ENCODE measurements at regions not wholly inside any gene's neighbourhood (a gene's known extent, or its start where the extent isn't known, plus 50 kb on each side); places are given as distances from the start of the nearest gene placed in this dataset.

DNA sequence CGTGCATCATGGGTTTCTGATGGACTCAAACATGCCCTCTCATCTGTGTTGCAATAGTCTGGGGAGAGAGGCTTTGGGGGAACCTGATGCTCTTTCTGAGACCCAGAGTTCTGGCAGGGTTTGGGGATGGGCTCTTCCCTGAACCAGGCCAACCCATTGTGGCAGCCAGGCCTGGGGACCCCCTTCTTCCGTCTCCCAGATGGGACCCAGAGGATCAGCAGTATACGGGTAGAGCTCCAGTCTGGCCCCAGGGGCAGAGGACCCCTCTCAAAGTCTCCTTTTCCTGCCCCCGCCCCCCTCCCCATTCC lies 333.7 kb downstream of the DYSF start:
- DNase-seq: no peak

GRCh38 chr2:71786291-71787107 lies 333.1 kb downstream of the DYSF start:
- no peak for DNase-seq

- DNase-seq: no peak
Measured at GRCh38 chr2:71785516-71785981, 332.2 kb downstream of the DYSF start.

DNA sequence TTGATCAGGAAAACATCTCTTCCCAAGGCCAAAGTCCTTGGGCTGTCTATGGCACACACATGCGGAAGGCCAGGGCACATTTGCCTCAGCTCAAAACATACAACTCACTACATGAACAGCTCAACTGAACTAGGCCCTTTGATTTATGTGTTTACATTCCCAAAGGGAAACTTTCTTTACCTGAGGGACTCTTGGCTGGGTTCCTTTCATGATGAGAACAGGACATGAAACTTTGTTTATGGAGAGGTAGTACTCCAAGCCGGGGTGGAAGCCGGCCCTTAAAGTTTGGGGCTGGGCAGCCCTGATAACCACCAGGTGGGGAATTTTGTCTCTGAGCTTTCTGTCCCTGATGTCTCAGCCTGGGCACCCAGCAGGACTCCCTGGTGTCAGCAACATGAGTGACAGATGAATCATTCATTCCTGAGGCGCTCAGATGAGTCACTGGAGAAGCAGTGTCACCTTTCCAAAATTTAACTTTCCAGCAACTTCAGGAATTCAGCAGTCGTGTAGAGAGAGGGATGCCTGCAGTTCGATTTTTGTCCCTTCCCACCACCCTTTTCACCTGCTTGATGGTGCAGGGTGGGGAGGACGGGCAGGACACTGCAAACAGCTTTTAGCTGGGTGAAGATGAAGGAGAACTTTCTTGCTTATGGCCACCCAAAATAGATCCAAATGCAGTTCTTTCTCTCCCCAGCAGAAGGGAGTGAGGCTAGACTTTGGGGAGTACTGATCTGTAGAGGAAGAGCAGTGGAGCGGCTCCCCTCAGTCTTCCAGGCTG lies 331.6 kb downstream of the DYSF start:
- DNase-seq: no peak

DNA sequence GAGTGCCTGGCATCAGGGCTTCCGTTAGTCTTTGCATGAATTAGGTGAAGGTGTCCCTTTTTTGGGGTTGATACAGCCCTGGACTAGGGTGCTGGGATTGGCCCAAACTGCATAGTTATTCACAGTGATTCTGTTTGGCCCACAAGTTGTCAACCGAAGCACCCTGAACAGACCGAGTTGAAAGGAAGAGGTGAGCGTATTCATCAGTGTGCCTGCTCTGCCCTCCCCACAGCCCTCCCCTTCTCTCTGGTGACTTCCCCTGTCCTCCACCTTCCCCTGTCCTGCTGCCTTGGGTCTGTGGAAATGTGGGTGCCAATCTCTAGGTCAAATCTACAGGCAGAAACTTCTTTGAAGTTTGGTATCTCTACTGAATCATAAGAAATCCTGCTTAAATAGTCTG lies 330.5 kb downstream of the DYSF start:
- DNase-seq: no peak

DNA sequence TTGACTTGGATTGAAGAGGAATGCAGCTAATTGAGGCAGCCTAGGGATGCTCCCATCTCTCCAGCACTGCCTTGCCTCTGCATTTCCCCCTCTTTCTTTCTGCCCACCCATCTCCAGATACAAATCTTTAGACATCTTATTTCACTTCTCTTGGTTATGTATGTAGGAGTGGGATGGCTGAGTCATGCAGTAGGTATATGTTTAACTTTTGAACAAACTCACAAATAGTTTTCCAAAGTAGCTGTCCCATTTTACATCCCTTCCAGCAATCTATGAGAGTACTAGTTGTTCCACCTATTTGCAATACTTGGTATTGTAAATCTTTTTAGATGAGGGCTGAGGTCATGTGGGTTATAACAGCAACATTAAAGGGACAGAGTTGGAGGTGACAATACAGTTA lies 329.9 kb downstream of the DYSF start:
- no peak for DNase-seq

GRCh38 chr2:71782323-71782722 lies 329.0 kb downstream of the DYSF start:
- no peak for DNase-seq

- DNase-seq: no peak
Measured at GRCh38 chr2:71781695-71782228, 328.4 kb downstream of the DYSF start.

DNA sequence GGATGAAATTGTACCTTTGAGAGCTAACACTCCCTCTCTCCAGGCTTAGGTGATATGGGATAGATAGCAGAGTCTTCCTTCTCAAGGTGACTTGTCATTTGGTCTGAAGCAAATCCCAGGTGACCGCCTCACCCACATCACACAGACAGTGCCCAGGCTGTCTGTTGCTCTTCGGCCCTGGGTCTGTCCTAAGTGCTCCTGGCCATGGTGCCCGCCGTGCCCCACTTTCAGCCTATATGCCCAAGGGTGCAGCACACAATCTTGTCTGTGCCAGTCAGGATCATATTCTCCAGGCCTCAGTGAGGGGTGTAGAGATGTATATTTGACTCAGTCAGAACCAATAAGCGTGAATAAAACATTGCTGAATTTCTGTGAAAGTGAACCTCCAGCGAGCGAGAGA lies 326.8 kb downstream of the DYSF start:
- no peak for DNase-seq

DNA sequence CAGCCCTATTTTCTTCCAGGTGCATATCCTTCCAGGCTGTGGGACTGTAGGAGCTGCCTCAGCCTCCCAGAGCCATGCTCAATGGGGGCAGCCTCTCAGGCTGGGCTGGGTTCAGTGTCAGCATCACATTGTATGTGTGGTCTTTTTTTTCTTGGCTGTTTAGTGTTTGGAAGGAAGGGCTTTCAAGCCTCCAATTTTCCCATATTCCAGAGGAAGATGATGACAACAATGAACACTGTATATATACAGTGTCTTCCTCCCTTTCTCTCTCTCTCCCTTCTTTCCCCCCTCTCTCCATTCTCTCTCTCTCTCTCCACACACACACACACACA lies 326.4 kb downstream of the DYSF start:
- DNase-seq: no peak

DNA sequence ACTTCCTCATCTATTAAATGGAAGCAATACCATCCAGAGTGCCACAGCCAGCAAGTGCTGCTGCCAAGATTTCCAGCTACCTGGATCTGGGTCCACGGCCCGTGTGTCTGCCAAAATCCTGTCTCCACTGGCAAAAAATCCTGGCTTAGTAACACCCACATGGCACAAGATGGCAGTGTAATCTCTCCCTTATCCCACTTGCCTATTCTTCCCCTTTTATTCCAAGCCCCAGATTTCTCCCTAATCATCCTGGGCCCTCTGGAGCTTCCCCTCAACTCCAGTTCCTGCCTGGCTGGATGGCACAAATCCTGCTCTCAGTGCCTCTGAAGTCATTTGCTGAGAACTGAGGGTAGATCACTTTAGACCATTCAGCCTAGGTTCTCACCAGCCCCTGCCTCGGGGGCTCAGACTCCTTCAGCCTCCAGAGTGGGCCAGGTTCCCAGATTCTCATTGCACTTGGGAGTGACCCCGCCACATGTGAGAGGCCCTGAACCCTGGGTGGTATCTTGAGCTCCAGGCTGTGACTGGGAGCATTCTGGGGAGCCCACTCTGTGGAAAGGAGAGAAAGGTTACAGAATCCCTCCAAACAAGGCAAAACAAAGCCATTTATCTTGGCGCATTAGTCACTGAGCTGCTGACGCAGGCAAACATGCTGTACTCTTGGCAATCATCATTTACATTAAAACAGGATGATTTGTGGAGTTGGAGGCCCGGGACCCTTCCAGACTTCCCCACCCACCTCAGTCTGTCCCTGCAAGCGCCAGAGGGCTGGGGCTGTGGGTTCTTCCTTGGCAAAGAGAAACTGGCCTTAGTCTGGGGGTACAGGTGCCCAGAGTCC lies 325.8 kb downstream of the DYSF start:
- no peak for DNase-seq

- no peak for DNase-seq
Measured at GRCh38 chr2:71778514-71778913, 325.2 kb downstream of the DYSF start.

DNA sequence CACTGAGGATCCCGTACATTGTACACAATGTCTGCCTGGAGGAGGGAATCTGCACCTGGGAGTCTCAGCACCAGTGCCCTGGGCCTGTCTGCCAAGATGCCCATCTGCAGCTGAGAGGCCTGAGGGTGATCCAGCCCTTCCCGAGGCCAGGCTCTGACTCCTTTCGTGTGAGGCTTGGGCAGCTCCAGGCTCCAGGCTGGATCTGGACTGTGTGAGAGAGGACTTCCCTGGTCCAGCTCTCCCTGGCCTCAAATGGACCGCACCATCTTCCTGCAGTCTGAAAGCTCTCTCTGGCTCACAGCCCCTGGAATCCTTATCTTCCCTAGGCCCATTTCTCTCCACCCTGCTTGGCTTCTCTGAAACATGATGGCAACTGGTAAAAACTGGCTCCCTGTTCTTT lies 324.6 kb downstream of the DYSF start:
- no peak for DNase-seq

DNA sequence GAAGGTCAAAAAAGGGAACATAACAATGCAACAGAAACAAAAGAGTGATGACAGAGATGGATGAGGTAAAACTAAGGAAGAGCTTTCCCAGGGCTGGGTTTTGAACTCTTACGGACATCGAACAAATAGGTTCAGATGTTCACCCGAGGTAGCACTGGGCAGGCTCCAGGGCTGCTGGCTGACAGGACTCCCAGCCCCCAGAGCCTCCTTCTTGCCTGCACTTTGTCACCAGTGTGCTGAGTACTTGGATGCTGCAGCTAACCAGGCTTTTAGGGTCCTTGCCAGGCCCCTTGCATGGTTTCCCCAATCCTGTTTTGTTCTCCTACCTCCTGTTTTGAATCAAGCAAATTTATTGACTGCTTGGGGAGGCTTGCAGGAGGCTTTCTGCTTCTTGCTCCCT lies 322.9 kb downstream of the DYSF start:
- DNase-seq: no peak

- DNase-seq: no peak
Measured at GRCh38 chr2:71773218-71773617, 319.9 kb downstream of the DYSF start.

- no peak for DNase-seq
Measured at GRCh38 chr2:71772510-71773172, 319.3 kb downstream of the DYSF start.

- no peak for DNase-seq
Measured at GRCh38 chr2:71767663-71768062, 314.3 kb downstream of the DYSF start.

GRCh38 chr2:71759060-71759459 lies 305.7 kb downstream of the DYSF start:
- DNase-seq: no peak

DNA sequence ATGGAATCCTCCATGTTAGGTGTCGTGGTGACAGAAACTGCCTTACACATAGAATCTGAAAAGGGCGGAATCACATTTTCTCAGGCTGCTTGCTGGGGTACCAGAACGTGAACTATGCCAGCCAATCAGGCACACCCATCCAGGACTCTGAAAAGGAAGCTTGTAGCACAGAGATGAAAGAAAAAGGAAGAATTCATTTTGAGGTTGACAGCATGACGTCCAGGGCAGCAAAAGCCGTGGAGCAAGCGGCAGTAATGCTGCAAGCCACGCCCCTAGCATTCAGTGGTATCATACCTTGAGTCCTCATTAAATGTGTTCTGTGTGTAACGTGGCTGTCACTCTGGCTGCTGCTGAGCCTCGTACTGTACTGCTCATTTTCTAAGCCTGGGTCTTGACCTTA lies 304.0 kb downstream of the DYSF start:
- DNase-seq: no peak

DNA sequence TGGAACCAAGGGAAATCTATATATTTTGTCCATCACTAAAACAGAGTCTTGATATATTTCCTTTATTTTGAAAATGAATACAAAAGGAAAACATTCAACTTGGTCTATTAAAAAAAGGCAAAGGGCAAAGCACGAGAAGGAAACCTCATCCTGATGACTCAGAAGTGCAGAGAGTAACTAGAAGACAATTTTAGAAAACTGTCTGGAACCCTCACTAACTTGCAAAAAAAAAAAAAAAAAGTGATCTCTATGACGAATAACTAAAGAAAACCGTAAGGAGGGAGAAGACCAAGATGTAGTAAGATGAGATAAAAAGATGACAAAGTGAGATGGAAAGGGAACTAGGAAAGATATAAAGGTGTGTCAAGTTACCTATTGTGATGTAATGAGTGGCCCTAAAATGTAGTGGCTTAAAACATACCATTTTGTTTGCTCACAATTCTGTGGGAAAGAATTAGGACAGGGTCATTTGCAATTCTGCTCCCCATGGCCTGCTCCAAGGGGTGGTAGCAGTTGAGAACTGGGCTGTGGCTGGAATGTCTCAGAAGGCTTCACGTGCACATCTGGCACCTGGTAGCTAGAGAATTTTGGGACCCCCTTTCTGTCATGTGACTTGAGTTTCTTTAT lies 303.0 kb downstream of the DYSF start:
- no peak for DNase-seq

DNA sequence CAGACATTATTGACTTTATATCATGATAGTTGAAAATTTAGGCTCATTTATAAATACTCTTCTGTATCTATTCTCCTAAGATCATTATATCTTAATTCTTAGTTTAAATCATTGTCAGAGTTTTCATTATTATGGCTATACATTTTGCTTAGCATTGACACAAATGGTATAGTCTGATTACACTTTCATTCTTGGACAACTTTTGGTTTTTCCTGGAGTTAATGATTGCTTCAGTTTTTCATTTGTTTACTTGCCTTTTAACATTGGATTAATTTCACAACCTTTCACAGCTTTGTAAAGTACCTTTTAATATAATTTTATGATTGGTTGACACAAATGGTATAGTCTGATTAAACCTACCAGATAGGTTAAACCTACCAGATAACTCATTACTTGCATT lies 298.2 kb downstream of the DYSF start:
- DNase-seq: no peak

GRCh38 chr2:71749671-71750101 lies 296.3 kb downstream of the DYSF start:
- no peak for DNase-seq
